ENCODE measurements at regions not wholly inside any gene's neighbourhood (a gene's known extent, or its start where the extent isn't known, plus 50 kb on each side); places are given as distances from the start of the nearest gene placed in this dataset.

DNA sequence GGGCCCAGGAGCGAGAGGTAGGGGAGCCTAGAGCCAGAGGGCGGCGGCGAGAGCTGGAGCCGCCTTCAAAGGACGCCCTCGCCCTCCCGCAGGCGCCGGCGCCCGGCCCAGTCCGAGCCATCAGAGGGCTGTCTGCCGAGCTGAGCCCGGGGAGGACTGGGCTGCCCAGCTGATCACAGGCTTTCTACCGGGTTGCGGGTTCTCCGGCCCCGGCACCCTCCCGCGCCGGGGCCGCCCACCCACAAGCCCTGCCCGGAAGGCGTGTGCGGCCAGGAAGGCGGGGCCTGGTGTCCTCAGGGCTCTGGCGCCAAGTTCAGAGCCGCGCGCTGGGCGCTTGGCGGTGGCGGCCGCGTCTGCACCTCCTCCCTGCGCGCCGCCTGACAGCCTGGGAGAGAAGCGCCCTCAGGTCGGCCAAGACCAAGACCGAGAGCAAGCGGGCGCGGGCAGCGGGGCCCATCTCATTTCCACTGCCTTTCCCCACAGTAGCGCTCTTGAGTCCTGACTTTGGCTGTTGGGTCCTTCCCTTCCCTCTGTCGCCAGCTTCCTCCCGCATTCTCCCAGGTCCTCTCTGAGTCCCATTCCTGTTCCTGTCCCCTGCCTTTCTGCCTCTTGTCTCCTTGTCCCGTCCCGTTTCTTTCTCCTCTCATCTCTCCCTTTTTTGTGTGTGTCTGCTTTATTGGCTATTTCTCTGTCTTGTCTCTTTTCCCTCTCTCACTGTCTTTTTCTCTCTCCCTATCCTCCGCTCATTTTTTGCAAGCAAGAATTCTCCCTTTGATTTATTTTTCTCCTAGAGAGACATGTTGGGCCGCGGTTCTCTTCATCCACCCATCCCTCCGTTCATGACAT, 60.6 kb upstream of the MSMB start (continued):
- TF ChIP-seq RB1 (IDR thresholded peaks at IDR 0.05; ENCODE audit: low read depth) (peak; percentile 62), MCM3 (IDR thresholded peaks at IDR 0.05) (peak; percentile 91), CHCHD3 (CRISPR knock-in tag; IDR thresholded peaks at IDR 0.05) (no peak), KDM2B (CRISPR knock-in tag; IDR thresholded peaks at IDR 0.05) (no peak), ETV6 (IDR thresholded peaks at IDR 0.05; ENCODE audit: borderline replicate concordance in 1 of 2, low read depth in 2 of 2, low read length in 1 of 2) (no peak), ETV6 (CRISPR knock-in tag; IDR thresholded peaks at IDR 0.05; ENCODE audit: borderline replicate concordance) (no peak), GTF2A2 (tag; IDR thresholded peaks at IDR 0.05) (no peak), ZNF3 (CRISPR knock-in tag; IDR thresholded peaks at IDR 0.05) (no peak), ZNF57 (CRISPR knock-in tag; IDR thresholded peaks at IDR 0.05) (no peak), RBBP5 (IDR thresholded peaks at IDR 0.05; ENCODE audit: borderline replicate concordance, insufficient read depth, low read length, poor library complexity, severe bottlenecking) (no peak), ZNF445 (CRISPR knock-in tag; IDR thresholded peaks at IDR 0.05; ENCODE audit: low read depth) (no peak), SETDB1 (IDR thresholded peaks at IDR 0.05; ENCODE audit: low read length) (no peak), ETV1 (tag; conservative IDR thresholded peaks at IDR 0.05; ENCODE audit: low read depth) (no peak), SMC3 (conservative IDR thresholded peaks at IDR 0.05; ENCODE audit: insufficient read depth, low read depth, low read length) (no peak), PHB (CRISPR knock-in tag; IDR thresholded peaks at IDR 0.05) (no peak), PCBP1 (IDR thresholded peaks at IDR 0.05; ENCODE audit: low read depth, low read length, poor library complexity, severe bottlenecking) (no peak), HIVEP1 (CRISPR knock-in tag; IDR thresholded peaks at IDR 0.05) (no peak), NR4A1 (CRISPR knock-in tag; IDR thresholded peaks at IDR 0.05) (no peak), NR4A1 (tag; IDR thresholded peaks at IDR 0.05) (no peak), KAT7 (CRISPR knock-in tag; IDR thresholded peaks at IDR 0.05; ENCODE audit: borderline replicate concordance) (no peak), NCOA2 (IDR thresholded peaks at IDR 0.05; ENCODE audit: partially characterized antibody in 2 of 2) (no peak), LCOR (CRISPR knock-in tag; IDR thresholded peaks at IDR 0.05) (no peak), TCF7 (IDR thresholded peaks at IDR 0.05; ENCODE audit: borderline replicate concordance) (no peak), FOXA3 (CRISPR knock-in tag; conservative IDR thresholded peaks at IDR 0.05 in 1 of 2, IDR thresholded peaks at IDR 0.05 in 1 of 2) (0 out of 4 replicates have a peak, but pooled peaks of 1 of the 2 experiments have one; percentile 54)
- TF ChIP-seq, protein P1, sequence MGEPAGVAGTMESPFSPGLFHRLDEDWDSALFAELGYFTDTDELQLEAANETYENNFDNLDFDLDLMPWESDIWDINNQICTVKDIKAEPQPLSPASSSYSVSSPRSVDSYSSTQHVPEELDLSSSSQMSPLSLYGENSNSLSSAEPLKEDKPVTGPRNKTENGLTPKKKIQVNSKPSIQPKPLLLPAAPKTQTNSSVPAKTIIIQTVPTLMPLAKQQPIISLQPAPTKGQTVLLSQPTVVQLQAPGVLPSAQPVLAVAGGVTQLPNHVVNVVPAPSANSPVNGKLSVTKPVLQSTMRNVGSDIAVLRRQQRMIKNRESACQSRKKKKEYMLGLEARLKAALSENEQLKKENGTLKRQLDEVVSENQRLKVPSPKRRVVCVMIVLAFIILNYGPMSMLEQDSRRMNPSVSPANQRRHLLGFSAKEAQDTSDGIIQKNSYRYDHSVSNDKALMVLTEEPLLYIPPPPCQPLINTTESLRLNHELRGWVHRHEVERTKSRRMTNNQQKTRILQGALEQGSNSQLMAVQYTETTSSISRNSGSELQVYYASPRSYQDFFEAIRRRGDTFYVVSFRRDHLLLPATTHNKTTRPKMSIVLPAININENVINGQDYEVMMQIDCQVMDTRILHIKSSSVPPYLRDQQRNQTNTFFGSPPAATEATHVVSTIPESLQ (CRISPR knock-in tag; IDR thresholded peaks at IDR 0.05) = no peak
- TF ChIP-seq, protein P2, sequence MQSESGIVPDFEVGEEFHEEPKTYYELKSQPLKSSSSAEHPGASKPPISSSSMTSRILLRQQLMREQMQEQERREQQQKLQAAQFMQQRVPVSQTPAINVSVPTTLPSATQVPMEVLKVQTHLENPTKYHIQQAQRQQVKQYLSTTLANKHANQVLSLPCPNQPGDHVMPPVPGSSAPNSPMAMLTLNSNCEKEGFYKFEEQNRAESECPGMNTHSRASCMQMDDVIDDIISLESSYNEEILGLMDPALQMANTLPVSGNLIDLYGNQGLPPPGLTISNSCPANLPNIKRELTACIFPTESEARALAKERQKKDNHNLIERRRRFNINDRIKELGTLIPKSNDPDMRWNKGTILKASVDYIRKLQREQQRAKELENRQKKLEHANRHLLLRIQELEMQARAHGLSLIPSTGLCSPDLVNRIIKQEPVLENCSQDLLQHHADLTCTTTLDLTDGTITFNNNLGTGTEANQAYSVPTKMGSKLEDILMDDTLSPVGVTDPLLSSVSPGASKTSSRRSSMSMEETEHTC (IDR thresholded peaks at IDR 0.05) = no peak
- TF ChIP-seq, protein P3, sequence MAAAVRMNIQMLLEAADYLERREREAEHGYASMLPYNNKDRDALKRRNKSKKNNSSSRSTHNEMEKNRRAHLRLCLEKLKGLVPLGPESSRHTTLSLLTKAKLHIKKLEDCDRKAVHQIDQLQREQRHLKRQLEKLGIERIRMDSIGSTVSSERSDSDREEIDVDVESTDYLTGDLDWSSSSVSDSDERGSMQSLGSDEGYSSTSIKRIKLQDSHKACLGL (CRISPR knock-in tag; IDR thresholded peaks at IDR 0.05; ENCODE audit: borderline replicate concordance, poor library complexity, severe bottlenecking) = no peak

All from K562 (cell line).